ENCODE measurements at regions not wholly inside any gene's neighbourhood (a gene's known extent, or its start where the extent isn't known, plus 50 kb on each side); places are given as distances from the start of the nearest gene placed in this dataset.

DNA sequence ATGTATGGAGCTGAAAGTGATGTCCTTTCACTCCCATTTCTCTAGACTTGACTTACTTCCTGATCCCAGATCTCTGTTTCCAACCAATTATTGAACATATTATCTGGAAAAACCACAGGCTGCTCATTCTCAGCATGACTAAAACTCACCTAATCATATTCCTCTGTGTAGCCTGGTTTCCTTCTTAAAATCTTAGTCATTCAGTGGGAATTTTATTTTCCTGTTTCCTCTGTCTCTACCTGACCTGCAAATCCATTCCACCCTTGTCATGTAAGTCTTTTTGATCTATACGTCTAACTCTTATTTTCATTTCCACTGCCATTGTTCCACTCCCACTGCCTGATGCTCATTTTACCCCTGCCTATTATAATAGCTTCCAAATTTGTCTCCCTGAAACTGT is 67.9 kb upstream of the APOBEC4 start:
- Histone ChIP-seq H3K9me3 (ENCODE audit: low read depth, low read length) (no peaks in the 10 kb centered on the region), H3K4me3 (no peak overlapping the region), H3K9ac (ENCODE audit: insufficient read length) (no peak overlapping the region), H3K36me3 (ENCODE audit: insufficient read depth, low read length) (no peaks in the 10 kb centered on the region), H3K27ac (no peak overlapping the region)
- DNase-seq (ENCODE audit: low read depth, low spot score) = no peak
- no peak for TF ChIP-seq EZH2 (IDR thresholded peaks at IDR 0.05)
- TF ChIP-seq FOXP2 (optimal IDR thresholded peaks at IDR 0.05; ENCODE audit: control extremely low read depth, extremely low read length, insufficient read depth) = no peak
- TF ChIP-seq POLR2AphosphoS5 (IDR thresholded peaks at IDR 0.05; ENCODE audit: borderline replicate concordance, low read depth, low read length) = no peak

DNA sequence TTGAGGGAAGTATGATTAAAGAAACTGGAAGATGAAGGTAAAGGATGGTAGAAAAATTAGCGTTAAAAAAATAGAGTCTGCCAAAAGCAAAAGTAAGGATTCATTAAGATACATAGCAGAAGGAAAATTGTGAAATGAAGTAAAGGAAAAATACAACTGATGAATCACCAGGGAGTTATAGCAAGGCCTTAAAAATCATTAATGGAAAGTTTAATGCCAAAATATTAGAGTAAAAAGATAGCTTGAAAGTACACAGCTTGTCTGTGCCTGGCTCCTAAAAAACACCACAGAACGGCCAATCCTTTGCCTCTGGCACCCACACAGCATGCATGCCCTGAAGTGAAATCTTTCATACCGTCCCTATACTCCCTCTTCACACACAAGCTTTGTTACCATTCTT is 66.9 kb upstream of the APOBEC4 start:
- DNase-seq (ENCODE audit: low read depth, low spot score) = no peak
- H3K9ac ChIP-seq (ENCODE audit: insufficient read length) = no peak overlapping the region
- no peak for TF ChIP-seq EZH2 (IDR thresholded peaks at IDR 0.05)
- no peak for TF ChIP-seq POLR2AphosphoS5 (IDR thresholded peaks at IDR 0.05; ENCODE audit: borderline replicate concordance, low read depth, low read length)
- no peak for TF ChIP-seq FOXP2 (optimal IDR thresholded peaks at IDR 0.05; ENCODE audit: control extremely low read depth, extremely low read length, insufficient read depth)
- H3K36me3 ChIP-seq (ENCODE audit: insufficient read depth, low read length) = no peaks in the 10 kb centered on the region
- no peaks in the 10 kb centered on the region for H3K9me3 ChIP-seq (ENCODE audit: low read depth, low read length)
- no peak overlapping the region for H3K4me3 ChIP-seq
- H3K27ac ChIP-seq = no peak overlapping the region

DNA sequence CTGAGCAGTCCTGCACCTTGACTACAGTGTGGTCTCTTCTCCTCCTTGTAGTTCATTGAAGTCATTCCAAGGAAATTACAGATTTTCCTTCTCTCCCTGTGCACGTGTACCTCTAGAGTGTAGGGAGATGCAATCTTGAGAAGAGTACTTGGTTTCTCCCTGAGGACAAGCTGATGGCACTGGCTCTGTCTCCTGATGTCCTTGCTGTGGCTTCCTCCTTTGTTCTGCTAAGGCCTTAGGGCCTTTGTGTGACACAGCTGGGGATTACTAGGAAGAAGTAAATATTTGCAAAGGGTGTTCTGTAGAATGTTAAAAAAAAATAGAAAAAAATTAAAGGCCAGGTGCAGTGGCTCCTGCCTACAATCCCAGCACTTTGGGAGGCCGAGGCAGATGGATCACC is 66.2 kb upstream of the APOBEC4 start:
- Histone ChIP-seq H3K36me3 (ENCODE audit: insufficient read depth, low read length) (no peaks in the 10 kb centered on the region), H3K4me3 (no peak overlapping the region), H3K9ac (ENCODE audit: insufficient read length) (no peak overlapping the region), H3K27ac (no peak overlapping the region), H3K9me3 (ENCODE audit: low read depth, low read length) (no peaks in the 10 kb centered on the region)
- no peak for TF ChIP-seq EZH2 (IDR thresholded peaks at IDR 0.05)
- no peak for TF ChIP-seq POLR2AphosphoS5 (IDR thresholded peaks at IDR 0.05; ENCODE audit: borderline replicate concordance, low read depth, low read length)
- no peak for TF ChIP-seq FOXP2 (optimal IDR thresholded peaks at IDR 0.05; ENCODE audit: control extremely low read depth, extremely low read length, insufficient read depth)
- no peak for DNase-seq (ENCODE audit: low read depth, low spot score)

DNA sequence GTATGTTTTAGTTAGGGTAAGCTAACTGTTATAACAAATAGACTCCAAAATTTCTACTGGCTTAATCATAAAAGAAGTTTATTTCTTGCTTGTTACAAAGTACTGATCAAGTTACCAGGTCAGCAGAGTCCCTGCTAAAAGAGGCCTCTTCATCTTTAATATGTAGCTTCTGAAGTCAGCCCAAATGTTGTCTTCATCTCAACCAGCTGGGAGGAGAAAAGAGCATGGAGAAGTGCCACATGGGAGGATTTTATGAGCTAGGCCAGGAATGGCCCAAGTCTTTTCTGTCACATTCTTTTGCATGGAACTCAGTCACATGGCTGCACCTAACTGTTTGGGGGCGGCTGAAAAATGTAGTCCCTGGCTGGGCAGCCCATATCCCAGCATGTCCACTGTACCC is 63.2 kb upstream of the APOBEC4 start:
- H3K27ac ChIP-seq = no peak overlapping the region
- TF ChIP-seq POLR2AphosphoS5 (IDR thresholded peaks at IDR 0.05; ENCODE audit: borderline replicate concordance, low read depth, low read length) (no peak), FOXP2 (optimal IDR thresholded peaks at IDR 0.05; ENCODE audit: control extremely low read depth, extremely low read length, insufficient read depth) (no peak), EZH2 (IDR thresholded peaks at IDR 0.05) (no peak)
- H3K9ac ChIP-seq (ENCODE audit: insufficient read length) = no peak overlapping the region
- H3K36me3 ChIP-seq (ENCODE audit: insufficient read depth, low read length) = no peaks in the 10 kb centered on the region
- H3K4me3 ChIP-seq = no peak overlapping the region
- no peaks in the 10 kb centered on the region for H3K9me3 ChIP-seq (ENCODE audit: low read depth, low read length)
- no peak for DNase-seq (ENCODE audit: low read depth, low spot score)

DNA sequence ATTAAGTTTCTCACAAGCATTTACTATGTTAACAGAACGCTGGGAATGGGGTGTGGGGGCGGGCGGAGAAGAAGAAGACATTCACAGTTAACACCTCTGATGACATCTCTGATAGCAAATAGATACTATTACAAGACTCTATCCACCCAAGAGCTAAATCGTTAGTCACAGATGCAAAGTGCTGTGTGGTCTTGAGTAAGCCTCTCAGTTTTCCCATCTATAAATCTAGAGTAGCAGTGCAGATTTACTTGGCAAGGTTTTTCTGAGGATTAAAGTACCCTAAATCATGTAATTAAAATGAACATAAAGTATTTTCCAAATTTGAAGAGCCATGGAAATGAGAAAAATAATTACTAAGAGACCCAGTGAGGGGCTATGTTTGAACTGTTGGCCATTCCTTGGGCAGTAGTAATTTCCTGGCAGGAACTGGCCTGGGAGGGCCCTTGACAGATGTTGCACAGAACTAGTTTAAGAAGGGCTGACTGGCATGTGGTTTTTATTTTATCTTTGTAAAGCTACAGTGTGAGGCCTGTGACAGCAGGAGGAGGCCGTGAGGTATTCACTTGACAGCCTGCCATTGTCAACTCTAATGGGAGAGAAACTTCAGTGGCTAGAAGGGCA is 58.7 kb upstream of the APOBEC4 start:
- H3K9me3 ChIP-seq (ENCODE audit: low read depth, low read length) = no peaks in the 10 kb centered on the region
- no peak for DNase-seq (ENCODE audit: low read depth, low spot score)
- no peaks in the 10 kb centered on the region for H3K36me3 ChIP-seq (ENCODE audit: insufficient read depth, low read length)
- no peak overlapping the region for H3K4me3 ChIP-seq
- no peak overlapping the region for H3K27ac ChIP-seq
- TF ChIP-seq FOXP2 (optimal IDR thresholded peaks at IDR 0.05; ENCODE audit: control extremely low read depth, extremely low read length, insufficient read depth) = no peak
- TF ChIP-seq POLR2AphosphoS5 (IDR thresholded peaks at IDR 0.05; ENCODE audit: borderline replicate concordance, low read depth, low read length) = no peak
- no peak for TF ChIP-seq EZH2 (IDR thresholded peaks at IDR 0.05)
- H3K9ac ChIP-seq (ENCODE audit: insufficient read length) = no peak overlapping the region

DNA sequence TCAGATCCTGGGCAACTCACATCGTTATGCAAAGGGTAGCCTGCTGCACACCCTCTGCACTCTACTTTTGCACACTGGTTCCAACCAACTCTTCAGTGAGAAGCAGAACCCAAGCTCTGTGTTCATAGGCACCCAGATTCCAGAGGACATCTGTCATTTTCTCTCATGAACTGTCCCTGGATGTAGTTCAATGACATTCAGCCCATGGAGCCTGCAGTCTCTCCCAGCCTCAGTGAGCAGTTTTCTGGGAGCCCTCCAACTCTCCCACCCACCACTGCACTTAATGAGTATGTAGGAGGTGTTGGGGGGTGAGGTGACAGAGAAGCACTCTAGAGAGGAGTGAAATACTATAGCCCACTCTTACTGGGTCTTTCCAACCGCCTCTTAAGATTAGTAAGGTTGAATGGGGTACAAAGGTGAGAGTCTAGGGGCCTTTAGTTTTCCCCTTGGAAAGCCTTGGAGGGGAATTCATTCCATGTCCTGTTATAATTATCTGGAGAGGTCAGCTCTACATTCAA is 58.1 kb upstream of the APOBEC4 start:
- Histone ChIP-seq H3K27ac (no peak overlapping the region), H3K9me3 (ENCODE audit: low read depth, low read length) (no peaks in the 10 kb centered on the region), H3K36me3 (ENCODE audit: insufficient read depth, low read length) (no peaks in the 10 kb centered on the region), H3K9ac (ENCODE audit: insufficient read length) (no peak overlapping the region), H3K4me3 (no peak overlapping the region)
- DNase-seq (ENCODE audit: low read depth, low spot score) = no peak
- TF ChIP-seq FOXP2 (optimal IDR thresholded peaks at IDR 0.05; ENCODE audit: control extremely low read depth, extremely low read length, insufficient read depth) (no peak), POLR2AphosphoS5 (IDR thresholded peaks at IDR 0.05; ENCODE audit: borderline replicate concordance, low read depth, low read length) (no peak), EZH2 (IDR thresholded peaks at IDR 0.05) (no peak)

DNA sequence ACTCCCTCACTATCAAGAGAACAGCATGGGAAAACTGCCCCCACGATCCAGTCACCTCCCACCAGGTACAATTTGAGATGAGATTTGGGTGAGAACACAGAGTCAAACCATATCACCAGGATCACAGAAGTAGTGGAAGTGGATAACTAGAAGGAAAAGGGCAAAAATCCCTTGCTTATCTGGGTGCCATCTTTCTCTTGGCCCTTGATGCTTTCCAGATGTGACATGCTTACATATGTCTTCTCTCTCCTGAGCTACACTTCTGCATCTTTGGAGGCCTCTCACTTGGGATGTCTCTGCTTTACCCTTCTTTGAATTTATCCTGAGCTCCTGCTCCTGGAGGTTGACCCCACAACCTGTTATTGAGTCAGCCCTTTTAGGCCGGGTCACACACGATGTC is 57.6 kb upstream of the APOBEC4 start:
- Histone ChIP-seq H3K9ac (ENCODE audit: insufficient read length) (no peak overlapping the region), H3K27ac (no peak overlapping the region), H3K4me3 (no peak overlapping the region), H3K36me3 (ENCODE audit: insufficient read depth, low read length) (no peaks in the 10 kb centered on the region), H3K9me3 (ENCODE audit: low read depth, low read length) (no peaks in the 10 kb centered on the region)
- no peak for DNase-seq (ENCODE audit: low read depth, low spot score)
- no peak for TF ChIP-seq POLR2AphosphoS5 (IDR thresholded peaks at IDR 0.05; ENCODE audit: borderline replicate concordance, low read depth, low read length)

DNA sequence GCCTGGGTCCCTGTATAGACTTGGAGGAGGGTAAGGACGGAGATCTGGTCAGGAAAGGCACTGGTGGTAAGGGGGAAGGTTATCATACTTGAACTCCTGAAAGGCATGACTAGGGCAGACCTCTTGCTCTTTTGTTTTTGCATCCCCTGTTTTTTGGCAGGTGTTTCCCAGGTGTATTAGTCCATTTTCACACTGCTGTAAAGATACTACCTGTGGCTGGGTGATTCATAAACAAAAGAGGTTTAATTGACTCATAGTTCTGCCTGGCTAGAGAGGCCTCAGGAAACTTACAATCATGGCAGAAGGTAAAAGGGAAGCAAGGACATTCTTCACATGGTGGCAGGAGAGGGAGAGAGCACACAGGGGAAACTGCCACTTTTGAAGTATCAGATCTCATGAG is 57.2 kb upstream of the APOBEC4 start:
- no peaks in the 10 kb centered on the region for H3K36me3 ChIP-seq (ENCODE audit: insufficient read depth, low read length)
- DNase-seq (ENCODE audit: low read depth, low spot score) = no peak
- no peak for TF ChIP-seq FOXP2 (optimal IDR thresholded peaks at IDR 0.05; ENCODE audit: control extremely low read depth, extremely low read length, insufficient read depth)
- TF ChIP-seq EZH2 (IDR thresholded peaks at IDR 0.05) = no peak
- TF ChIP-seq POLR2AphosphoS5 (IDR thresholded peaks at IDR 0.05; ENCODE audit: borderline replicate concordance, low read depth, low read length) = no peak
- no peaks in the 10 kb centered on the region for H3K9me3 ChIP-seq (ENCODE audit: low read depth, low read length)
- no peak overlapping the region for H3K9ac ChIP-seq (ENCODE audit: insufficient read length)
- H3K4me3 ChIP-seq = no peak overlapping the region
- no peak overlapping the region for H3K27ac ChIP-seq

DNA sequence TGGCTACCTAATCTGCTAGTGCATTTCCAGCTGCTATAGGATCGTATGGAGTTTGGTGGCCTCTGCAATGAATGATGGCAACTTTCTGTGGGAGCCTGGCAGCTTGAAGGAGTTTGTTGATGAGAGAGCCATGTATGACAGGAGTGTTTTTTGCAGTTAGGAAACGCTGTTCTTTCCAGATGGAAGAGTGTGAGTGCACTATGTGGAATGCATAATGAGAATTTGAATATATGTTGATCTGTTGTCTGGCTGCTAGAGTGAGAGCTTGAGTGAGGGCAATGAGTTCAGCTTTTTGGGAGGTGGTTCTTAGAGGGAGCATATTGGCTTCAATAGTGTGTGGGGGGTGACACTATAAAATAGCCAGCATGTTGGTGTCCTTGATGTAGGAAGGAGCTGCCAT is 51.0 kb upstream of the APOBEC4 start:
- H3K27ac ChIP-seq = no peak overlapping the region
- TF ChIP-seq FOXP2 (optimal IDR thresholded peaks at IDR 0.05; ENCODE audit: control extremely low read depth, extremely low read length, insufficient read depth) (no peak), EZH2 (IDR thresholded peaks at IDR 0.05) (no peak), POLR2AphosphoS5 (IDR thresholded peaks at IDR 0.05; ENCODE audit: borderline replicate concordance, low read depth, low read length) (no peak)
- H3K36me3 ChIP-seq (ENCODE audit: insufficient read depth, low read length) = no peaks in the 10 kb centered on the region
- DNase-seq (ENCODE audit: low read depth, low spot score) = no peak
- no peaks in the 10 kb centered on the region for H3K9me3 ChIP-seq (ENCODE audit: low read depth, low read length)
- H3K9ac ChIP-seq (ENCODE audit: insufficient read length) = no peak overlapping the region
- H3K4me3 ChIP-seq = no peak overlapping the region

All from SK-N-MC (cell line).